HepG2 (cell line): ENCODE measurements at regions not wholly inside any gene's neighbourhood (a gene's known extent, or its start where the extent isn't known, plus 50 kb on each side); places are given as distances from the start of the nearest gene placed in this dataset.

Experiments
- ATAC-seq: fragments of 200-7000 bp; cut with Tn5 transposase; 3 replicates; pipeline ENCODE4 v1.9.1; 2020; ENCODE audit warnings: mild to moderate bottlenecking, moderate library complexity
- BruUV-seq: library from RNA; stranded (reverse); fragments of 400-500 nt; replicated peaks from 2 replicates; lab custom pipeline; 2021; lab: Mats Ljungman, UMichigan
- CTCF ChIA-PET: fragments of 300-600 bp; formaldehyde crosslinking; extraction: SDS; loops from one replicate; lab custom pipeline; 2021; ENCODE audit warnings: low total read pairs, inconsistent platforms, low intra/inter-chr PET ratio; lab: Yijun Ruan, JAX
- POLR2A ChIA-PET: fragments of 350-600 bp; sonication (Branson Sonifier 250); formaldehyde crosslinking; loops from one replicate; lab custom pipeline; 2020; ENCODE audit warnings: antibody characterized with exemption, inconsistent platforms; lab: Yijun Ruan, JAX
- DNase-seq: peaks from one replicate; pipeline ENCODE4 v3.0.0-alpha.2; 2015; ENCODE audit warnings: low spot score
- FAIRE-seq: peaks from 3 replicates; lab custom pipeline; 2011; peaks lifted over from hg19 to GRCh38; lab: Jason Lieb, UNC
- H2AFZ ChIP-seq: one replicate; pipeline ENCODE4 v1.6.1; 2011; ENCODE audit warnings: low read length, inconsistent platforms
- H3K27ac ChIP-seq: fragments of 300-600 bp; 3 replicates; pipeline ENCODE4 v1.8.0; 2011; ENCODE audit warnings: mixed run types, mild to moderate bottlenecking, mixed read lengths, low read length, inconsistent platforms; ENCODE audit not compliant: insufficient read depth; ENCODE audit errors: extremely low read length
- H3K27me3 ChIP-seq, 2 experiments: fragments of 200-600 bp in 1 of 2; 2 replicates in 1 of 2; 3 replicates in 1 of 2; pipeline versions ENCODE4 v1.6.0 to v1.8.0; 2011; ENCODE audit warnings: low read length in 2 of 2, mild to moderate bottlenecking in 2 of 2, moderate library complexity in 2 of 2, inconsistent platforms in 1 of 2; ENCODE audit not compliant: insufficient read depth in 2 of 2, control insufficient read depth in 1 of 2
- H3K36me3 ChIP-seq, 2 experiments: fragments of 200-600 bp in 1 of 2; replicated peaks in 1 of 2; 2 replicates in 1 of 2; 3 replicates in 1 of 2; pipeline versions ENCODE4 v1.5.1 to v1.8.0; 2011; ENCODE audit warnings: low read length in 2 of 2, inconsistent platforms in 1 of 2; ENCODE audit not compliant: insufficient read depth in 2 of 2, control insufficient read depth in 1 of 2
- H3K4me1 ChIP-seq: 2 replicates; pipeline ENCODE4 v1.5.1; 2012; ENCODE audit warnings: low read length, inconsistent platforms; ENCODE audit not compliant: insufficient read depth
- H3K4me2 ChIP-seq: 2 replicates; pipeline ENCODE4 v1.6.0; 2011; ENCODE audit warnings: low read depth, low read length, inconsistent platforms
- H3K4me3 ChIP-seq, 3 experiments: fragments of 200-600 bp in 1 of 3; sonication (generic), shearing (Covaris generic) in 1 of 3; replicated peaks in 1 of 3; 2 replicates each; pipeline ENCODE4 v1.5.1; 2011 to 2016; ENCODE audit warnings: low read length in 3 of 3, inconsistent platforms in 2 of 3, low read depth in 2 of 3, mild to moderate bottlenecking in 2 of 3, control low read depth in 1 of 3, mixed read lengths in 1 of 3; ENCODE audit not compliant: insufficient read depth in 1 of 3
- H3K79me2 ChIP-seq: one replicate; pipeline ENCODE4 v1.6.1; 2011; ENCODE audit warnings: low read length, inconsistent platforms; ENCODE audit not compliant: insufficient read depth
- H3K9ac ChIP-seq: 2 replicates; pipeline ENCODE4 v1.6.0; 2011; ENCODE audit warnings: mild to moderate bottlenecking, low read depth, low read length, inconsistent platforms; ENCODE audit not compliant: insufficient read depth
- H3K9me3 ChIP-seq: 2 replicates; pipeline ENCODE4 v1.5.1; 2012; ENCODE audit warnings: mild to moderate bottlenecking, low read length
- H4K20me1 ChIP-seq: 2 replicates; pipeline ENCODE4 v1.6.0; 2011; ENCODE audit warnings: inconsistent platforms, mild to moderate bottlenecking, low read length, moderate library complexity; ENCODE audit not compliant: insufficient read depth
- ZNF484 ChIP-seq: sonication (generic); formaldehyde crosslinking; IDR thresholded peaks from 2 replicates; pipeline ENCODE4 v1.5.1; 2020; ENCODE audit warnings: mild to moderate bottlenecking, low read depth, missing genetic modification reagents, borderline replicate concordance
- ZNF557 ChIP-seq: sonication (generic); formaldehyde crosslinking; IDR thresholded peaks from 2 replicates; pipeline ENCODE4 v1.4.0; 2020; ENCODE audit warnings: missing genetic modification reagents
- WGBS: methylation state at CpG from one replicate; pipeline ENCODE4 v1.1.6; 2017; ENCODE audit warnings: low lambda C conversion rate; 5-methylcytosine and 5-hydroxymethylcytosine counted together
- in situ Hi-C: cut with HindIII; loops from 2 replicates; pipeline ENCODE4 v1.10.0; 2017; ENCODE audit warnings: low pct_unique_long_range_greater_than_20kb; ENCODE audit not compliant: extremely low pct_ligation_motif_present
- intact Hi-C: fragments of 100-400 bp; cut with micrococcal nuclease; formaldehyde crosslinking; loops from one replicate; pipeline ENCODE4 v1.10.0; 2022; ENCODE audit not compliant: unreplicated experiment
- TF ChIP-seq, protein P1 (sequence below): sonication (generic); formaldehyde crosslinking; IDR thresholded peaks from 2 replicates; pipeline ENCODE4 v1.5.0; 2020; ENCODE audit warnings: mild to moderate bottlenecking, missing genetic modification reagents, borderline replicate concordance
- TF ChIP-seq, protein P2 (sequence below): sonication (generic); formaldehyde crosslinking; IDR thresholded peaks from 2 replicates; pipeline ENCODE4 v1.5.1; 2020; ENCODE audit warnings: missing genetic modification reagents, mild to moderate bottlenecking, borderline replicate concordance
- TF ChIP-seq, protein P3 (sequence below): sonication (generic); formaldehyde crosslinking; IDR thresholded peaks from 2 replicates; pipeline ENCODE4 v1.4.0; 2020; ENCODE audit warnings: missing genetic modification reagents, borderline replicate concordance
- TF ChIP-seq, protein P4 (sequence below), 2 experiments: sonication (generic) in 1 of 2; formaldehyde crosslinking in 1 of 2; IDR thresholded peaks; 2 replicates each; pipeline versions ENCODE4 v1.5.1 to v1.6.1; 2011 to 2020; ENCODE audit warnings: borderline replicate concordance in 1 of 2, low read depth in 1 of 2, low read length in 1 of 2, mild to moderate bottlenecking in 1 of 2, missing genetic modification reagents in 1 of 2, moderate library complexity in 1 of 2

DNA sequence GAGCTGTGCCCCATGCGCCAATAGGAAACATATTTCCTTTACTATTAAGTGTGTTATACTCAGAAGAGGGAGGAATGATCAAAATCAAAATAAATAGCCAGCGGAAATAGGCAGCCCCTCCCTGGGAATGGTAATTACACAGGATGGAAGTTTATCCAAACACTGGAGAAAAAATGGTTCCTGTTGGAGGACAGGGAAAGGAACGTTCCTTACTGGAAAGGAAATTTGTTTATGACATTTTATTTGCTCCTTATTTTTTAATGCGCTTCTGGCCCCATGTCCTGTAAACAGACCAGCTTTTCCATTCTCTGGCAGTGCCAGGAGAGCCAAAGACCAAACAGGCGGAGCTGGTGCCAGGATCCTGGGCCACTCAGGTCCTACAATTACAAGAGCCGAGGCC lies 273.7 kb downstream of the SOX9 start:
- DNase-seq (no peak), FAIRE-seq (no peak), ATAC-seq (no peak)
- POLR2A ChIA-PET: interaction anchor here (1.8 to 3.4 kb wide), 3 partner anchors 19 to 274 kb away, joined by 4 to 12 read pairs (median 8); partner anchors contain the start of gene SOX9
- Histone ChIP-seq H3K4me3 (no peak overlapping the region), H4K20me1 (no peaks in the 10 kb centered on the region), H3K79me2 (peaks cover 6% of the 10 kb centered on the region), H3K4me1 (peaks cover 97% of the 10 kb centered on the region), H3K9ac (no peak overlapping the region), H3K36me3 (peaks cover 0 to 6% of the 10 kb centered on the region in 2 experiments; a peak in 2 of 5 replicates), H2AFZ (no peak overlapping the region), H3K9me3 (no peaks in the 10 kb centered on the region), H3K27me3 (no peaks in the 10 kb centered on the region), H3K4me2 (no peak overlapping the region), H3K27ac (no peak overlapping the region)
- intact Hi-C loops: no loop called here
- CTCF ChIA-PET: no interaction called here
- in situ Hi-C loops: no loop called here
- TF ChIP-seq, protein P1, sequence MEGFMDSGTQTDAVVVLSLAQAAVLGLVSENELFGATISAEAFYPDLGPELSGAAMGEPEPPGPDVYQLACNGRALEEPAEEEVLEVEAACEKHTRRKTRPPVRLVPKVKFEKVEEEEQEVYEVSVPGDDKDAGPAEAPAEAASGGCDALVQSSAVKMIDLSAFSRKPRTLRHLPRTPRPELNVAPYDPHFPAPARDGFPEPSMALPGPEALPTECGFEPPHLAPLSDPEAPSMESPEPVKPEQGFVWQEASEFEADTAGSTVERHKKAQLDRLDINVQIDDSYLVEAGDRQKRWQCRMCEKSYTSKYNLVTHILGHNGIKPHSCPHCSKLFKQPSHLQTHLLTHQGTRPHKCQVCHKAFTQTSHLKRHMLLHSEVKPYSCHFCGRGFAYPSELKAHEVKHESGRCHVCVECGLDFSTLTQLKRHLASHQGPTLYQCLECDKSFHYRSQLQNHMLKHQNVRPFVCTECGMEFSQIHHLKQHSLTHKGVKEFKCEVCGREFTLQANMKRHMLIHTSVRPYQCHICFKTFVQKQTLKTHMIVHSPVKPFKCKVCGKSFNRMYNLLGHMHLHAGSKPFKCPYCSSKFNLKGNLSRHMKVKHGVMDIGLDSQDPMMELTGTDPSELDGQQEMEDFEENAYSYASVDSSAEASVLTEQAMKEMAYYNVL: no peak
- no peak for TF ChIP-seq ZNF484 (CRISPR knock-in tag)
- TF ChIP-seq, protein P2, sequence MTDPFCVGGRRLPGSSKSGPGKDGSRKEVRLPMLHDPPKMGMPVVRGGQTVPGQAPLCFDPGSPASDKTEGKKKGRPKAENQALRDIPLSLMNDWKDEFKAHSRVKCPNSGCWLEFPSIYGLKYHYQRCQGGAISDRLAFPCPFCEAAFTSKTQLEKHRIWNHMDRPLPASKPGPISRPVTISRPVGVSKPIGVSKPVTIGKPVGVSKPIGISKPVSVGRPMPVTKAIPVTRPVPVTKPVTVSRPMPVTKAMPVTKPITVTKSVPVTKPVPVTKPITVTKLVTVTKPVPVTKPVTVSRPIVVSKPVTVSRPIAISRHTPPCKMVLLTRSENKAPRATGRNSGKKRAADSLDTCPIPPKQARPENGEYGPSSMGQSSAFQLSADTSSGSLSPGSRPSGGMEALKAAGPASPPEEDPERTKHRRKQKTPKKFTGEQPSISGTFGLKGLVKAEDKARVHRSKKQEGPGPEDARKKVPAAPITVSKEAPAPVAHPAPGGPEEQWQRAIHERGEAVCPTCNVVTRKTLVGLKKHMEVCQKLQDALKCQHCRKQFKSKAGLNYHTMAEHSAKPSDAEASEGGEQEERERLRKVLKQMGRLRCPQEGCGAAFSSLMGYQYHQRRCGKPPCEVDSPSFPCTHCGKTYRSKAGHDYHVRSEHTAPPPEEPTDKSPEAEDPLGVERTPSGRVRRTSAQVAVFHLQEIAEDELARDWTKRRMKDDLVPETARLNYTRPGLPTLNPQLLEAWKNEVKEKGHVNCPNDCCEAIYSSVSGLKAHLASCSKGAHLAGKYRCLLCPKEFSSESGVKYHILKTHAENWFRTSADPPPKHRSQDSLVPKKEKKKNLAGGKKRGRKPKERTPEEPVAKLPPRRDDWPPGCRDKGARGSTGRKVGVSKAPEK (CRISPR knock-in tag): no peak
- TF ChIP-seq, protein P3, sequence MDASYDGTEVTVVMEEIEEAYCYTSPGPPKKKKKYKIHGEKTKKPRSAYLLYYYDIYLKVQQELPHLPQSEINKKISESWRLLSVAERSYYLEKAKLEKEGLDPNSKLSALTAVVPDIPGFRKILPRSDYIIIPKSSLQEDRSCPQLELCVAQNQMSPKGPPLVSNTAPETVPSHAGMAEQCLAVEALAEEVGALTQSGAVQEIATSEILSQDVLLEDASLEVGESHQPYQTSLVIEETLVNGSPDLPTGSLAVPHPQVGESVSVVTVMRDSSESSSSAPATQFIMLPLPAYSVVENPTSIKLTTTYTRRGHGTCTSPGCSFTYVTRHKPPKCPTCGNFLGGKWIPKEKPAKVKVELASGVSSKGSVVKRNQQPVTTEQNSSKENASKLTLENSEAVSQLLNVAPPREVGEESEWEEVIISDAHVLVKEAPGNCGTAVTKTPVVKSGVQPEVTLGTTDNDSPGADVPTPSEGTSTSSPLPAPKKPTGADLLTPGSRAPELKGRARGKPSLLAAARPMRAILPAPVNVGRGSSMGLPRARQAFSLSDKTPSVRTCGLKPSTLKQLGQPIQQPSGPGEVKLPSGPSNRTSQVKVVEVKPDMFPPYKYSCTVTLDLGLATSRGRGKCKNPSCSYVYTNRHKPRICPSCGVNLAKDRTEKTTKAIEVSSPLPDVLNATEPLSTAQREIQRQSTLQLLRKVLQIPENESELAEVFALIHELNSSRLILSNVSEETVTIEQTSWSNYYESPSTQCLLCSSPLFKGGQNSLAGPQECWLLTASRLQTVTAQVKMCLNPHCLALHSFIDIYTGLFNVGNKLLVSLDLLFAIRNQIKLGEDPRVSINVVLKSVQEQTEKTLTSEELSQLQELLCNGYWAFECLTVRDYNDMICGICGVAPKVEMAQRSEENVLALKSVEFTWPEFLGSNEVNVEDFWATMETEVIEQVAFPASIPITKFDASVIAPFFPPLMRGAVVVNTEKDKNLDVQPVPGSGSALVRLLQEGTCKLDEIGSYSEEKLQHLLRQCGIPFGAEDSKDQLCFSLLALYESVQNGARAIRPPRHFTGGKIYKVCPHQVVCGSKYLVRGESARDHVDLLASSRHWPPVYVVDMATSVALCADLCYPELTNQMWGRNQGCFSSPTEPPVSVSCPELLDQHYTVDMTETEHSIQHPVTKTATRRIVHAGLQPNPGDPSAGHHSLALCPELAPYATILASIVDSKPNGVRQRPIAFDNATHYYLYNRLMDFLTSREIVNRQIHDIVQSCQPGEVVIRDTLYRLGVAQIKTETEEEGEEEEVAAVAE (CRISPR knock-in tag): no peak
- no peak for TF ChIP-seq ZNF557 (CRISPR knock-in tag)
- TF ChIP-seq, protein P4, sequence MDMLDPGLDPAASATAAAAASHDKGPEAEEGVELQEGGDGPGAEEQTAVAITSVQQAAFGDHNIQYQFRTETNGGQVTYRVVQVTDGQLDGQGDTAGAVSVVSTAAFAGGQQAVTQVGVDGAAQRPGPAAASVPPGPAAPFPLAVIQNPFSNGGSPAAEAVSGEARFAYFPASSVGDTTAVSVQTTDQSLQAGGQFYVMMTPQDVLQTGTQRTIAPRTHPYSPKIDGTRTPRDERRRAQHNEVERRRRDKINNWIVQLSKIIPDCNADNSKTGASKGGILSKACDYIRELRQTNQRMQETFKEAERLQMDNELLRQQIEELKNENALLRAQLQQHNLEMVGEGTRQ (IDR thresholded peaks at IDR 0.05; ENCODE audit: low read depth, low read length): no peak
- TF ChIP-seq, protein P4 (CRISPR knock-in tag; IDR thresholded peaks at IDR 0.05; ENCODE audit: borderline replicate concordance): no peak
- no TSS peak for BruUV-seq
- WGBS: 95% methylated on average over 6 of the region's 6 CpGs
